Loucy (cell line): ENCODE measurements at regions not wholly inside any gene's neighbourhood (a gene's known extent, or its start where the extent isn't known, plus 50 kb on each side); places are given as distances from the start of the nearest gene placed in this dataset.

Experiments
- CTCF ChIP-seq: fragments of 200-600 bp; sonication (generic); conservative IDR thresholded peaks from 2 replicates; pipeline ENCODE4 v1.5.1; 2014; ENCODE audit warnings: mild to moderate bottlenecking, antibody characterized with exemption, low read length
- EZH2phosphoT487 ChIP-seq: fragments of 200-600 bp; IDR thresholded peaks from 2 replicates; pipeline ENCODE4 v1.6.1; 2018; ENCODE audit warnings: antibody characterized with exemption, mild to moderate bottlenecking, moderate library complexity, borderline replicate concordance

GRCh38 chr2:217421834-217422233 lies 562.0 kb upstream of the TNP1 start:
- no peak for TF ChIP-seq CTCF
- TF ChIP-seq EZH2phosphoT487: no peak
